Activated CD8-positive, alpha-beta memory T cell treated with anti-CD3 and anti-CD28 coated beads, Interleukin-2, amount 50 U/mL, for 1 hour (primary cell): ENCODE measurements at regions not wholly inside any gene's neighbourhood (a gene's known extent, or its start where the extent isn't known, plus 50 kb on each side); places are given as distances from the start of the nearest gene placed in this dataset.

Source experiments
- DNase-seq: peaks from one replicate; pipeline ENCODE4 v3.0.0-alpha.2; 2020; ENCODE audit errors: extremely low read depth

GRCh38 chr15:69576948-69577351 is 124.3 kb downstream of the RPLP1 start:
- no peak for DNase-seq

- DNase-seq: no peak
Measured at GRCh38 chr15:69577397-69577796, 124.8 kb downstream of the RPLP1 start.

GRCh38 chr15:69578252-69578651 is 125.6 kb downstream of the RPLP1 start:
- no peak for DNase-seq

GRCh38 chr15:69578787-69579583 is 126.4 kb downstream of the RPLP1 start:
- DNase-seq: no peak

- no peak for DNase-seq
Measured at GRCh38 chr15:69579950-69580618, 127.5 kb downstream of the RPLP1 start.

GRCh38 chr15:69583626-69584025 is 131.0 kb downstream of the RPLP1 start:
- no peak for DNase-seq

- DNase-seq: no peak
Measured at GRCh38 chr15:69585937-69586336, 133.3 kb downstream of the RPLP1 start.

- DNase-seq: no peak
Measured at GRCh38 chr15:69586721-69587120, 134.1 kb downstream of the RPLP1 start.

GRCh38 chr15:69587723-69588426 is 135.3 kb downstream of the RPLP1 start:
- DNase-seq: no peak

- no peak for DNase-seq
Measured at GRCh38 chr15:69590201-69590710, 137.6 kb downstream of the RPLP1 start.

GRCh38 chr15:69590932-69591524 is 138.4 kb downstream of the RPLP1 start:
- DNase-seq: no peak

GRCh38 chr15:69591905-69592508 is 139.4 kb downstream of the RPLP1 start:
- no peak for DNase-seq

GRCh38 chr15:69592954-69593353 is 140.3 kb downstream of the RPLP1 start:
- no peak for DNase-seq

GRCh38 chr15:69593488-69593887 is 140.9 kb downstream of the RPLP1 start:
- DNase-seq: no peak

- no peak for DNase-seq
Measured at GRCh38 chr15:69593981-69594966, 141.7 kb downstream of the RPLP1 start.

GRCh38 chr15:69595009-69595791 is 142.6 kb downstream of the RPLP1 start:
- no peak for DNase-seq

- DNase-seq: no peak
Measured at GRCh38 chr15:69597061-69597592, 144.5 kb downstream of the RPLP1 start.

GRCh38 chr15:69599271-69599670 is 146.7 kb downstream of the RPLP1 start:
- DNase-seq: no peak

- no peak for DNase-seq
Measured at GRCh38 chr15:69600556-69601085, 148.0 kb downstream of the RPLP1 start.
